Activated CD8-positive, alpha-beta memory T cell treated with anti-CD3 and anti-CD28 coated beads for 1 hour (primary cell): ENCODE measurements at regions not wholly inside any gene's neighbourhood (a gene's known extent, or its start where the extent isn't known, plus 50 kb on each side); places are given as distances from the start of the nearest gene placed in this dataset.
"Not testable (repeated sequence)": the region's sequence is repeated elsewhere in the genome, so short reads cannot be mapped to it uniquely, and the experiment has no call there.

Experiments
- DNase-seq, 2 donors: peaks; one replicate each; pipeline ENCODE4 v3.0.0-alpha.2; 2020; ENCODE audit warnings: low read depth in 1 of 2; ENCODE audit errors: extremely low read depth in 1 of 2

- DNase-seq, result not testable (repeated sequence)
These were observed 1119.1 kb downstream of the SUCLG1 start for GRCh38 chr2:83339942-83340341.

GRCh38 chr2:83331810-83332209 is 1127.3 kb downstream of the SUCLG1 start:
- DNase-seq, result no peak

- DNase-seq, result no peak
These were observed 1136.0 kb downstream of the SUCLG1 start for GRCh38 chr2:83323038-83323437.

- DNase-seq, result no peak
These were observed 1139.0 kb downstream of the SUCLG1 start for GRCh38 chr2:83320053-83320452.

DNA sequence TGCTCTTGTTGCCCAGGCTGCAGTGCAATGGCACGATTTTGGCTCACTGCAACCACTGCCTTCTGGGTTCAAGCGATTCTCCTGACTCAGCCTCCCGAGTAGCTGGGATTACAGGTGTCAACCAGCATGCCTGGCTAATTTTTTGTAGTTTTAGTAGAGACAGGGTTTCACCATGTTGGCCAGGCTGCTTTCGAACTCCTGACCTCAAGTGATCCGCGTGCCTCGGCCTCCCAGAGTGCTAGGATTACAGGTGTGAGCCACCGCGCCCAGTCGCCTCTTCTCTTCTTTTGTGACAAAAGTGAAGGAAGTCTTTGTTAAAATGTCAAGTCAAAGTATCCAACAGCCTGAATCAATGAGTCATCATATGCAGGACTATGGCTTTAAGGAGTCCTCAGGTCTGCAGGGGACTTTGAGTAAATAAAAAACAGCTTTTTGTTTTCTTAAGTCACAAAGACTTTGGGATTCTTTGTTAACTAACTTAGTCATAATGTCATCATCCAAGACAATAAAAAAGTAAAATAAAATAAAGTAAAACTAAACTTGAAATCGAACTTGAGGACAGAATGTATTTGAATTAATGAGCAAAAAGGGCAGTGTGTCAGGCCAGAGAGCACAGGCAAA is 1153.2 kb downstream of the SUCLG1 start:
- no peak for DNase-seq

DNA sequence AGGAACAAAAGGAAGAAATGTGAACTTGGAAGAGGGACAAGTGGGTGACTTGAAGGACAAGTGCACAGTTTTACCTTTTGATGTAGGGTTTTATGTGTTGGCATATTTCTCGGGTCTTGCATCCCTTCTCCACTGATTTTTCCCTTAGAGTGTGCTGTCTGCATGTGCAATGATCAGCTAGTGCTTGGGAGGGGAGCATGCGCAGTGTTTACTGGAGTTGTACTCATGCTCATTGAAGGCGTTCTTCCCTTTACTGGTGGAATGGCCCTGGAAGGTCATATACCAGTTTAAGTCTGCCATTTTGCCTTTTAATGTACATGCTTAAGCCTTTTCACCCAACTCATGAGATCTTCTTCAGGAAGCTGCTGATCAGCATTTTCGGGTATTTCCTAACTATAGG is 1168.0 kb downstream of the SUCLG1 start:
- no peak for DNase-seq

GRCh38 chr2:83282841-83283240 is 1176.2 kb downstream of the SUCLG1 start:
- no peak for DNase-seq

DNA sequence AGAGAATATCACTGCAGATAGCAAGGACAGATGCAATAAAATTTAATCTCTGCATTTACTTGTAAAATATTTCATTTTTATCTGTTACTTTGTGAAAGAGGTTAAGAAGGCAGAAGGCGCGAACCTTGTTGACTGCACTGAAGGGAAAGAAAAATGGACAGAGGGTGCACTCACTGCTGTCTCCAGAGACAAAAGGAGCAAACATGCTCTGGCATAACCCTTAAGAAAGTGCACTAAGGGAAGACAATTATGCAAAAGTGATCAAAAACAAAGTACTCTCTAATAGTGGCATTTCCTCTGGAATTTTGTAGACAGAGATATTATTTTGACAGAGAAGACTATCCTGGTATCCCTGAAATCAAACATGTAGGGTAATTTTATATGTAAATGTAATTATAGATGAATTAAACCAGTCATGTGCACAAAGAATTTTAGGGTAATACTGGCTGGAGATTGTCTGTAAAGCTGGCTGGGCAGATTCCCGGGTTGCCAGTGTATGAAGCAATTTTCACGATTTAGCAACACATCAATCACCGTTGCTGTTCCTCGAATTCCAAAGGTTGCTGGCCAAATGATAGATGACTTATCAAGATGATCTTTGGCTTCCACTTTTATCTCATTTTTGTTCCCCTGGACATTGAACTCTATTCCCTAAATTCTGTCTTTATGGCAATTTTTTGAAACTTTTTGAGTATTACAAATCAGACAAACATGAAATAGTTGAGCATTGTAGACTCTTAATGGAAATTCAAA is 1176.9 kb downstream of the SUCLG1 start:
- DNase-seq, result no peak

DNA sequence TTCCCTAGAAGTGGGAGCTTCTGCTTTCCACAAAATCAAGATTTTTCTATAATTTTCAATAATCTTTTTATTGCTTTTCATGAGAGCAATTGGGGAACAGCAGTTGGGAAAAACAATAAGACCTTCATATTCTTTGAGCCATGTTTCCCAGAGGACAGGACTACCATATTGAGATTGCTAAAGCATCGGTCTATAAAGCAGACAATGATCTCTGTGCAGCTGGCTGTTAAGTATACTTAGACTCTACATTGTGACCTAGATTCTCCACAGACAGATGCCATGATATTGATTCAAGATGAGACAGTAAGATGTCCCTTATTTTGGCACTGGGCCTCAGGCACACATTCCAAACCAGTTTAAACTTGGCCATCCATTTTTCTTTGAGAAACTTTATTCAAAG is 1178.7 kb downstream of the SUCLG1 start:
- no peak for DNase-seq

DNA sequence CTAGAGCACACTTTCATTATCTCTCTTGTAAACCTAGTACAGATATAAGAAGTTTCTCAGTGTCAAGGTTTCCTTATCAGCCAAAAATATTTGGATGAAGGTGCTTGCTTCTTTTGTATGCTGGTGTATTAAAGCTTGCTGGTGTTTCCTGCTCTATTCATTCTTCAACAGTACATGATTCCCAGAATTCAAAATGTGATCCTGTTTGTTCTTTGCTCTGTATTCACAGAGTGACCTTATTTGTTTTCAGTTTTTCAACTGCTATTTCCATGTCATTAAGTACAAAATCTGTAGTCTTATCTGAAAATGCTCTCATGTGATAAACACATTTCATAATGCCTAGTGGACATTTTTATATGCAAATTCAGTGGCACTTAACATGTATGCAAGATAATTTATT is 1185.8 kb downstream of the SUCLG1 start:
- DNase-seq, result no peak

DNA sequence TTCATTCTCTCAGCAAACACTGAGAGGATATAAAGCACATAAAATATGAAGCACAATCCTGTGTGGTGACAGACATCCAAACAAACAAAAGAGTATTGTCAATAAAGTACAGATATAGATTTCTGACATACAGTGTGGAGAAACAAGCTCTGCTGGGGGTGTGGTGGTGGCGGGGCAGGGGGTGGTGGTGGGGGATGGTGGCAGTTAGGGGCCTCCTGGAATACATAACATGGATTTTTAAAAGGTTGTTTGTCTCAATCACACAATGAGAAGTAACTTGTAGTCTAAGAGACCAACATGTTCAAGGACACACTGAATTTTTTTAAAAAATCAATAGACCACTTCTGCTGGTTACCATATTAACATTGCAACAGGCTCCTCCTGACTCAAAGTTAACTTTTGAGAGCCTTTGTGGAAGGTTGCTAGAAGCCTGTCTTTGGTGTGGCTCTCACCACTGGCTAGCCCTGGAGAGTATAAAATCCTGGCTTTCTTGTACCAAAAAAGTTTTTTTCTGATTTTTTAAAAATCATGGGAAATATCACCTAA is 1197.4 kb downstream of the SUCLG1 start:
- DNase-seq, result no peak

- no peak for DNase-seq
These were observed 1205.2 kb downstream of the SUCLG1 start for GRCh38 chr2:83253848-83254247.

GRCh38 chr2:83251321-83251872 is 1207.7 kb downstream of the SUCLG1 start:
- DNase-seq, result no peak

GRCh38 chr2:83245806-83246537 is 1213.1 kb downstream of the SUCLG1 start:
- not testable (repeated sequence) for DNase-seq

DNA sequence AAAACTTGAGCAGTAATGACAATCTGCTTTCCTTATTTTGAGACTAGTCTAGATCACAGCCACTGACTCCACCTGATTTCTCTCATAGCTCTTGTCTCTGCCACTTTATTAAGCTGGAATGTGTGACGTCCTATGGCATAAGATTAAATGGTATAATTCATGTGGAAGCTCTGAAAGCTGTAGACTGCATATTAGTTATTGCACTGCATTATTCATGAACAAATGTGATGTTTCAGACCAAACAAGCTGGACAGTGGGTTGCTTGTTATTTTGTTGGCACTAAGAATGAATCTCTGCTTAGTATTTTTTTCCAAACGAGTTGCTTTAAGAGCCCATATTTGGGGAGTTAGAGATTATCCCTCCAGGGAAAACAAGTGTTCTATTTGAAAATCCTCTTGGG is 1218.5 kb downstream of the SUCLG1 start:
- DNase-seq, result no peak

- DNase-seq, result no peak
These were observed 1221.0 kb downstream of the SUCLG1 start for GRCh38 chr2:83238111-83238510.

- no peak for DNase-seq
These were observed 1224.8 kb downstream of the SUCLG1 start for GRCh38 chr2:83234246-83234645.

DNA sequence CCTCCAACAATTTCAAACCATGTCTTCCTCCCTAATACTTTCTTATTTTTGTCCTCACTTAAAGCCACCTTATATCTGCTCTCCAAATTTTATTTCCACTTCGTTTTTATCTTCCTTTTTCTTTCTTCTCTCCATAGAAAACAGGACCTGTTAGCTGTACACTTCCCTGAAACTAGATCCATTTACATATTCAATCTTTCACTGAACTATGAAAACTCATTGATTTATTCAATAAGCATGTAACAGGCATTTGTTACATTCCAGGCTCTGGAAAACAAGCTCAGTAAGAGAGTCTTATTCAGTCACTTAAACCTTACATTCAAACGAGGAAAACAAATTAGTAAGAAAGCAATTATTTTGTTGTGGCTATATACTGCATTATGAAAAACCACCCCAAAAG is 1225.3 kb downstream of the SUCLG1 start:
- DNase-seq, result no peak

DNA sequence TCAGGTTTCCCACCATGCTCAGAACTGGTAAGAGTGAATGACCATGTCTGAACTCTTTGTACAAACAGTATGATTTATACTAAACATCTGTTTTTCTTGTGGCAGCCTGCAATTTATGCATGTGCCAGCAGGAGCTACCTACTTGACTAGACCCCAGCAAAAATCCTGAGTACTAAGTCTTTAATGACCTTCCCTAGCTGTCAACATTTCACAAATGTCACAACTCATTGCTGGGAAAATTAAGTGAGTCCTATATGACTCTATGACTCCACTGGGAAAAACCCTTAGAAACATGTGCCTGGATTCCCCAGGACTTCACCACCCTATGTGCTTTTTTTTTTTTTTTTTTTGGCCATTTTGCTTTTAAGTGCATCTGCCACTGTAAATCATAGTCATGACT is 1225.8 kb downstream of the SUCLG1 start:
- DNase-seq, result no peak

- no peak for DNase-seq
These were observed 1229.6 kb downstream of the SUCLG1 start for GRCh38 chr2:83229443-83229842.

DNA sequence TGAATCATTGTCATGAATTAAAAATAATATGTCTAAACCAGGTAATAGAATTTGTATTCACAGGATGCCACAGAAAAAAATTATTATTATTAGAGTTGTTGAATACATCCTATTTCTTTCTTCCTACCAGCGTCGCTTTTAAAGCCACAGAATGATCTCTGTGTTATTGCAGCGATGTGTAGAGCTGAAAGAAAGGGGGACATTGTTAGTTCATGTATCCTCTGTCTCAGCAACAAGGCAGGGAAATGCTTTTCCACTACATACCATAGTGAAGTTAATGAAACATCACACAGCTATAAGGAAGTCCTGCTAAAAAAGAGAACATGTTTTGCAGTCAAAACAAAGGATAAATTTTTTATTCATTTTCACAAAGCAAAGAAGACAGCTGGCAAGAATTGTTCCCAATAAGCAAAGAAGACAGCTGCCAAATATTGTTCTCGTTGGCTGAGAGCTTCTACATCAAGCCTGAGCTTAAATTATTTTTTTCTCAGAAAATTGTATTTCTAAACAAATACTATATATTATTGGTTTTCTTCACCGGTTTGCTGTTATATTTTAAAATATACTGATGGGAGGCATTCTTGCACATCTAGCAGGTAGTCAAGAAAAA is 1234.4 kb downstream of the SUCLG1 start:
- no peak for DNase-seq
